ENCODE measurements at regions not wholly inside any gene's neighbourhood (a gene's known extent, or its start where the extent isn't known, plus 50 kb on each side); places are given as distances from the start of the nearest gene placed in this dataset.

- H3K27me3 ChIP-seq (ENCODE audit: insufficient read depth, low read length) = peaks cover 5% of the 10 kb centered on the region
- CTCF ChIA-PET = no interaction called here
- H3K9ac ChIP-seq (ENCODE audit: low read length) = no peak overlapping the region
- ATAC-seq = no peak
- H3K36me3 ChIP-seq (ENCODE audit: control insufficient read depth in 1 of 2, insufficient read depth in 2 of 2, low read length in 2 of 2) = no peaks in the 10 kb centered on the region
- RAD21 ChIA-PET (ENCODE audit: low non-redundant PET in 1 of 2, low total read pairs in 2 of 2, uncharacterized antibody in 2 of 2, unreplicated experiment in 2 of 2) = no interaction called here
- BruUV-seq (replicated peaks) = no TSS peak
- H3K4me2 ChIP-seq (ENCODE audit: low read length) = no peak overlapping the region
- POLR2A ChIA-PET = no interaction called here
- H3K27ac ChIP-seq (ENCODE audit: low read depth, low read length) = no peak overlapping the region
- no peak for DNase-seq (ENCODE audit: low read depth, low spot score)
- H3K79me2 ChIP-seq (ENCODE audit: insufficient read depth, low read length) = no peaks in the 10 kb centered on the region
- TF ChIP-seq CEBPB (IDR thresholded peaks at IDR 0.05; ENCODE audit: low read depth) = no peak
- no peak for TF ChIP-seq ZFX (IDR thresholded peaks at IDR 0.05)
- TF ChIP-seq REST (IDR thresholded peaks at IDR 0.05; ENCODE audit: low read depth) = no peak
- no peak overlapping the region for H3K4me3 ChIP-seq (replicated peaks in 1 of 2; ENCODE audit: low read depth in 1 of 2, low read length in 2 of 2)
- H2AFZ ChIP-seq (ENCODE audit: low read depth, low read length, poor library complexity, severe bottlenecking) = no peak overlapping the region
- H3K9me2 ChIP-seq (ENCODE audit: insufficient read depth) = no peaks in the 10 kb centered on the region
- no peaks in the 10 kb centered on the region for H3K4me1 ChIP-seq (ENCODE audit: control insufficient read depth in 1 of 2, insufficient read depth in 2 of 2, low read length in 2 of 2)
- H3K9me3 ChIP-seq (ENCODE audit: control insufficient read depth in 1 of 2, insufficient read depth in 1 of 2, low read depth in 1 of 2, low read length in 2 of 2) = no peaks in the 10 kb centered on the region
- no peaks in the 10 kb centered on the region for H4K20me1 ChIP-seq (ENCODE audit: insufficient read depth)
- intact Hi-C loops (cut with micrococcal nuclease) = no loop called here
These were observed 405.6 kb upstream of the PRKCQ start for GRCh38 chr10:6985644-6986043.

- Histone ChIP-seq H2AFZ (ENCODE audit: low read depth, low read length, poor library complexity, severe bottlenecking) (no peak overlapping the region), H3K9me2 (ENCODE audit: insufficient read depth) (no peaks in the 10 kb centered on the region), H3K9ac (ENCODE audit: low read length) (no peak overlapping the region), H3K4me1 (ENCODE audit: control insufficient read depth in 1 of 2, insufficient read depth in 2 of 2, low read length in 2 of 2) (no peaks in the 10 kb centered on the region), H3K27ac (ENCODE audit: low read depth, low read length) (no peak overlapping the region), H3K9me3 (ENCODE audit: control insufficient read depth in 1 of 2, insufficient read depth in 1 of 2, low read depth in 1 of 2, low read length in 2 of 2) (no peaks in the 10 kb centered on the region), H3K4me2 (ENCODE audit: low read length) (no peak overlapping the region), H3K4me3 (replicated peaks in 1 of 2; ENCODE audit: low read depth in 1 of 2, low read length in 2 of 2) (no peak overlapping the region), H3K79me2 (ENCODE audit: insufficient read depth, low read length) (no peaks in the 10 kb centered on the region), H3K27me3 (ENCODE audit: insufficient read depth, low read length) (peaks cover 12% of the 10 kb centered on the region), H4K20me1 (ENCODE audit: insufficient read depth) (no peaks in the 10 kb centered on the region), H3K36me3 (ENCODE audit: control insufficient read depth in 1 of 2, insufficient read depth in 2 of 2, low read length in 2 of 2) (no peaks in the 10 kb centered on the region)
- intact Hi-C loops (cut with micrococcal nuclease) = no loop called here
- DNase-seq (ENCODE audit: low read depth, low spot score) (no peak), ATAC-seq (no peak)
- ChIA-PET RAD21 (ENCODE audit: low non-redundant PET in 1 of 2, low total read pairs in 2 of 2, uncharacterized antibody in 2 of 2, unreplicated experiment in 2 of 2) (no interaction called here), CTCF (no interaction called here), POLR2A (no interaction called here)
- no TSS peak for BruUV-seq (replicated peaks)
- TF ChIP-seq, protein P1, sequence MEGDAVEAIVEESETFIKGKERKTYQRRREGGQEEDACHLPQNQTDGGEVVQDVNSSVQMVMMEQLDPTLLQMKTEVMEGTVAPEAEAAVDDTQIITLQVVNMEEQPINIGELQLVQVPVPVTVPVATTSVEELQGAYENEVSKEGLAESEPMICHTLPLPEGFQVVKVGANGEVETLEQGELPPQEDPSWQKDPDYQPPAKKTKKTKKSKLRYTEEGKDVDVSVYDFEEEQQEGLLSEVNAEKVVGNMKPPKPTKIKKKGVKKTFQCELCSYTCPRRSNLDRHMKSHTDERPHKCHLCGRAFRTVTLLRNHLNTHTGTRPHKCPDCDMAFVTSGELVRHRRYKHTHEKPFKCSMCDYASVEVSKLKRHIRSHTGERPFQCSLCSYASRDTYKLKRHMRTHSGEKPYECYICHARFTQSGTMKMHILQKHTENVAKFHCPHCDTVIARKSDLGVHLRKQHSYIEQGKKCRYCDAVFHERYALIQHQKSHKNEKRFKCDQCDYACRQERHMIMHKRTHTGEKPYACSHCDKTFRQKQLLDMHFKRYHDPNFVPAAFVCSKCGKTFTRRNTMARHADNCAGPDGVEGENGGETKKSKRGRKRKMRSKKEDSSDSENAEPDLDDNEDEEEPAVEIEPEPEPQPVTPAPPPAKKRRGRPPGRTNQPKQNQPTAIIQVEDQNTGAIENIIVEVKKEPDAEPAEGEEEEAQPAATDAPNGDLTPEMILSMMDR (IDR thresholded peaks at IDR 0.05 in 2 of 3, conservative IDR thresholded peaks at IDR 0.05 in 1 of 3; ENCODE audit: borderline replicate concordance in 1 of 3, insufficient read depth in 1 of 3, low read depth in 2 of 3, low read length in 2 of 3) = no peak
- TF ChIP-seq SP1 (IDR thresholded peaks at IDR 0.05; ENCODE audit: low read depth) (no peak), JUND (IDR thresholded peaks at IDR 0.05) (no peak), ZFX (IDR thresholded peaks at IDR 0.05) (no peak), TCF7L2 (IDR thresholded peaks at IDR 0.05; ENCODE audit: borderline replicate concordance, extremely low read depth, insufficient read depth, insufficient read length) (no peak), ATF3 (IDR thresholded peaks at IDR 0.05) (no peak), EZH2 (IDR thresholded peaks at IDR 0.05) (no peak), POLR2AphosphoS5 (IDR thresholded peaks at IDR 0.05; ENCODE audit: low read depth, low read length) (no peak), FOSL1 (IDR thresholded peaks at IDR 0.05; ENCODE audit: low read depth) (no peak), SIN3A (IDR thresholded peaks at IDR 0.05; ENCODE audit: low read depth) (no peak), CEBPB (IDR thresholded peaks at IDR 0.05; ENCODE audit: low read depth) (no peak), POLR2A (IDR thresholded peaks at IDR 0.05; ENCODE audit: borderline replicate concordance, extremely low read depth, insufficient read depth, insufficient read length) (no peak), ZNF274 (IDR thresholded peaks at IDR 0.05; ENCODE audit: low read depth, low read length) (no peak), SRF (IDR thresholded peaks at IDR 0.05; ENCODE audit: low read depth) (no peak), RAD21 (IDR thresholded peaks at IDR 0.05; ENCODE audit: low read depth) (no peak), EGR1 (IDR thresholded peaks at IDR 0.05; ENCODE audit: low read depth) (no peak), CBX3 (IDR thresholded peaks at IDR 0.05; ENCODE audit: low read depth) (no peak)
These were observed 404.9 kb upstream of the PRKCQ start for GRCh38 chr10:6984971-6985370.

All from HCT116 (cell line).